Transverse colon (tissue), 3 donors: ENCODE measurements at regions not wholly inside any gene's neighbourhood (a gene's known extent, or its start where the extent isn't known, plus 50 kb on each side); places are given as distances from the start of the nearest gene placed in this dataset.

ENCODE experiments used
- POLR2A ChIP-seq: fragments of 450-650 bp; IDR thresholded peaks from one replicate; pipeline ENCODE4 v1.6.1; 2016; ENCODE audit warnings: antibody characterized with exemption, mild to moderate bottlenecking, moderate library complexity
- TF ChIP-seq, protein P1 (sequence below), 5 experiments: fragments of 200-600 bp in 3 of 5; fragments of 450-650 bp in 2 of 5; sonication (generic) in 3 of 5; IDR thresholded peaks; 1 replicate in 2 of 5; 2 replicates in 3 of 5; pipeline ENCODE4 v1.5.1; 2016 to 2017; ENCODE audit warnings: antibody characterized with exemption in 5 of 5, inconsistent platforms in 3 of 5, mild to moderate bottlenecking in 2 of 5, moderate library complexity in 1 of 5

GRCh38 chr22:48630848-48631247, 1196.8 kb downstream of the BRD1 start:
- TF ChIP-seq, protein P1, sequence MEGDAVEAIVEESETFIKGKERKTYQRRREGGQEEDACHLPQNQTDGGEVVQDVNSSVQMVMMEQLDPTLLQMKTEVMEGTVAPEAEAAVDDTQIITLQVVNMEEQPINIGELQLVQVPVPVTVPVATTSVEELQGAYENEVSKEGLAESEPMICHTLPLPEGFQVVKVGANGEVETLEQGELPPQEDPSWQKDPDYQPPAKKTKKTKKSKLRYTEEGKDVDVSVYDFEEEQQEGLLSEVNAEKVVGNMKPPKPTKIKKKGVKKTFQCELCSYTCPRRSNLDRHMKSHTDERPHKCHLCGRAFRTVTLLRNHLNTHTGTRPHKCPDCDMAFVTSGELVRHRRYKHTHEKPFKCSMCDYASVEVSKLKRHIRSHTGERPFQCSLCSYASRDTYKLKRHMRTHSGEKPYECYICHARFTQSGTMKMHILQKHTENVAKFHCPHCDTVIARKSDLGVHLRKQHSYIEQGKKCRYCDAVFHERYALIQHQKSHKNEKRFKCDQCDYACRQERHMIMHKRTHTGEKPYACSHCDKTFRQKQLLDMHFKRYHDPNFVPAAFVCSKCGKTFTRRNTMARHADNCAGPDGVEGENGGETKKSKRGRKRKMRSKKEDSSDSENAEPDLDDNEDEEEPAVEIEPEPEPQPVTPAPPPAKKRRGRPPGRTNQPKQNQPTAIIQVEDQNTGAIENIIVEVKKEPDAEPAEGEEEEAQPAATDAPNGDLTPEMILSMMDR (IDR thresholded peaks at IDR 0.05), result no peak
- TF ChIP-seq POLR2A, result no peak
